Uterus (tissue), 2 donors: ENCODE measurements at regions not wholly inside any gene's neighbourhood (a gene's known extent, or its start where the extent isn't known, plus 50 kb on each side); places are given as distances from the start of the nearest gene placed in this dataset.

Experiments used
- CTCF ChIP-seq, 4 experiments: fragments of 200-600 bp in 2 of 4; fragments of 450-650 bp in 2 of 4; sonication (generic) in 2 of 4; IDR thresholded peaks; one replicate each; pipeline ENCODE4 v1.5.1; 2016 to 2019; ENCODE audit warnings: antibody characterized with exemption in 4 of 4, mild to moderate bottlenecking in 2 of 4, moderate library complexity in 1 of 4
- POLR2A ChIP-seq, 2 donors: fragments of 450-650 bp; IDR thresholded peaks; one replicate each; pipeline ENCODE4 v1.6.1; 2016; ENCODE audit warnings: antibody characterized with exemption in 2 of 2, mild to moderate bottlenecking in 1 of 2, moderate library complexity in 1 of 2

- TF ChIP-seq CTCF (IDR thresholded peaks at IDR 0.05) (no peak), POLR2A (IDR thresholded peaks at IDR 0.05) (no peak)
These were observed 105.7 kb upstream of the PPM1H start for GRCh38 chr12:63040526-63041220.
